Neural crest cell (in vitro differentiated cells): ENCODE measurements at regions not wholly inside any gene's neighbourhood (a gene's known extent, or its start where the extent isn't known, plus 50 kb on each side); places are given as distances from the start of the nearest gene placed in this dataset.

ENCODE experiments used
- DNase-seq: peaks from one replicate; pipeline ENCODE4 v3.0.0; 2021; ENCODE audit warnings: low read depth, mixed read lengths, low spot score
- H3K27ac Mint-ChIP-seq: one replicate; pipeline ENCODE4 v1.8.0; 2021; ENCODE audit warnings: mild to moderate bottlenecking, mixed read lengths; ENCODE audit not compliant: unreplicated experiment
- H3K27me3 Mint-ChIP-seq: 2 replicates; pipeline ENCODE4 v1.8.0; 2021; ENCODE audit warnings: low read depth, mild to moderate bottlenecking, mixed read lengths
- H3K36me3 Mint-ChIP-seq: 2 replicates; pipeline ENCODE4 v1.8.0; 2021; ENCODE audit warnings: low read depth, mild to moderate bottlenecking, mixed read lengths
- H3K4me1 Mint-ChIP-seq: 2 replicates; pipeline ENCODE4 v1.8.0; 2021; ENCODE audit warnings: mixed read lengths
- H3K4me3 Mint-ChIP-seq: one replicate; pipeline ENCODE4 v1.8.0; 2021; ENCODE audit warnings: mild to moderate bottlenecking, mixed read lengths
- H3K9me3 Mint-ChIP-seq: 2 replicates; pipeline ENCODE4 v1.8.0; 2021; ENCODE audit warnings: mixed read lengths
- TF ChIP-seq, protein P1 (sequence below): fragments of 200-600 bp; sonication (generic); conservative IDR thresholded peaks from 2 replicates; pipeline ENCODE4 v1.5.0; 2021; ENCODE audit warnings: antibody characterized with exemption, mild to moderate bottlenecking

DNA sequence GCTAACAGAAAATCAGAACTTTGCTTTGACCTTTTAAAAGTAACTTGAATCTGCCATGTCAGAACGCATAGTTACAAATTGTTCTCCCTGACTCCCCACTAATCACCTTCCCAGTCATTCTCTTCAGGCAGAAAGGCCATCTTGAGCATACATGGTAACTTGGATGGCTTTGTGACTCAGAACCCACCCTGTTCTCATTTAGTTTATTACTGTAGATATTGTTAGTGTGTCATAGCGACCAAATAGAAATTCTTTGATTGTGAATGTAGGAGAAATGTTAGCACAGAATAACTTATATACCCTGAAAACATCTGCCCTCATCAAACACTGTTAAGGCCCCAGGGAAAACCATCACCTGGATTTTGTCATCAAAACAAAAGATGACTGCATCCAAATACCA is 382.0 kb downstream of the MAGEB5 start:
- Mint-ChIP-seq H3K36me3 (no peaks in the 10 kb centered on the region), H3K4me1 (no peaks in the 10 kb centered on the region), H3K27ac (no peak overlapping the region), H3K9me3 (no peaks in the 10 kb centered on the region), H3K4me3 (no peak overlapping the region), H3K27me3 (no peaks in the 10 kb centered on the region)
- TF ChIP-seq, protein P1, sequence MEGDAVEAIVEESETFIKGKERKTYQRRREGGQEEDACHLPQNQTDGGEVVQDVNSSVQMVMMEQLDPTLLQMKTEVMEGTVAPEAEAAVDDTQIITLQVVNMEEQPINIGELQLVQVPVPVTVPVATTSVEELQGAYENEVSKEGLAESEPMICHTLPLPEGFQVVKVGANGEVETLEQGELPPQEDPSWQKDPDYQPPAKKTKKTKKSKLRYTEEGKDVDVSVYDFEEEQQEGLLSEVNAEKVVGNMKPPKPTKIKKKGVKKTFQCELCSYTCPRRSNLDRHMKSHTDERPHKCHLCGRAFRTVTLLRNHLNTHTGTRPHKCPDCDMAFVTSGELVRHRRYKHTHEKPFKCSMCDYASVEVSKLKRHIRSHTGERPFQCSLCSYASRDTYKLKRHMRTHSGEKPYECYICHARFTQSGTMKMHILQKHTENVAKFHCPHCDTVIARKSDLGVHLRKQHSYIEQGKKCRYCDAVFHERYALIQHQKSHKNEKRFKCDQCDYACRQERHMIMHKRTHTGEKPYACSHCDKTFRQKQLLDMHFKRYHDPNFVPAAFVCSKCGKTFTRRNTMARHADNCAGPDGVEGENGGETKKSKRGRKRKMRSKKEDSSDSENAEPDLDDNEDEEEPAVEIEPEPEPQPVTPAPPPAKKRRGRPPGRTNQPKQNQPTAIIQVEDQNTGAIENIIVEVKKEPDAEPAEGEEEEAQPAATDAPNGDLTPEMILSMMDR: no peak
- no peak for DNase-seq

DNA sequence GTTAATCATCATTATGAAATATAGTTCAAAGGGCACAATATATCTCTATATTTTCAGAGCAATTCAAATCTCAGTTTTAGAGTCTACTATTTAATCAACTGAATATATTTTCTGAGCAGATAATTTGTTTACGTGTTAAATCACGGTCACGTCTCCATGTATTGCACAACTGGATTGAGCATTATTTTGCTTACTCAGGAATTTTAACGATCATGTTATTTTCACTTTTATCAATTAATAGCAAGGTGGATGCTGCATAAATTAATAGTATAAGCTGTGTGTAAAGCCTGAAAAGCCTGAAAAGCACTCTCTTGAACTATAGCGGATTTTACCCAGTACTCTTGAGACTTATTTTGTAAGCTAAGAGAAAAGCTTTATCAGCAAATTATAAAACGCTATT is 374.9 kb downstream of the MAGEB5 start:
- H3K4me1 Mint-ChIP-seq: no peaks in the 10 kb centered on the region
- no peaks in the 10 kb centered on the region for H3K27me3 Mint-ChIP-seq
- H3K36me3 Mint-ChIP-seq: no peaks in the 10 kb centered on the region
- no peak overlapping the region for H3K27ac Mint-ChIP-seq
- TF ChIP-seq, protein P1: no peak
- no peak for DNase-seq
- no peaks in the 10 kb centered on the region for H3K9me3 Mint-ChIP-seq
- no peak overlapping the region for H3K4me3 Mint-ChIP-seq

DNA sequence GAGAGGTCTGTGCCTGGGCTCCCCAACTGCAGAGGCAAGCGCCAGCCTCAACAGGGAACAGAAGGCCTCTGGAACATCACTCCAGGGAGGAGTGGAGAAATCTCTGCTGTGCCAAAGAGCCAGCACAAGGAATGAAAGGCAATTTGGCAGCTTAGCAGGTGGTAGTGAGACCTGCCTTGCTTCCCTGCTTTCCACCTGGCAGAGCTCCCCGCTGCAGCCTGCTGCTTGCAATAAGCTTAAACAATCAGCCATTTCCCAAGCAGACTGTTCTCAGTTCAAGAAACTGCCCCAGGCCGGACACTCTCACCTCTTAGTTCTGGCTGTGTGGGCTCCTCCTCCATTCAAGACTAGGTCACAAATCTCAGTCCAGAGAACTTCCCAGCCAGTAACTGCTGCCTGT is 370.6 kb downstream of the MAGEB5 start:
- H3K36me3 Mint-ChIP-seq: no peaks in the 10 kb centered on the region
- H3K4me1 Mint-ChIP-seq: no peaks in the 10 kb centered on the region
- no peak overlapping the region for H3K27ac Mint-ChIP-seq
- H3K4me3 Mint-ChIP-seq: no peak overlapping the region
- H3K9me3 Mint-ChIP-seq: no peaks in the 10 kb centered on the region
- no peaks in the 10 kb centered on the region for H3K27me3 Mint-ChIP-seq
- DNase-seq: no peak
- TF ChIP-seq, protein P1: no peak

DNA sequence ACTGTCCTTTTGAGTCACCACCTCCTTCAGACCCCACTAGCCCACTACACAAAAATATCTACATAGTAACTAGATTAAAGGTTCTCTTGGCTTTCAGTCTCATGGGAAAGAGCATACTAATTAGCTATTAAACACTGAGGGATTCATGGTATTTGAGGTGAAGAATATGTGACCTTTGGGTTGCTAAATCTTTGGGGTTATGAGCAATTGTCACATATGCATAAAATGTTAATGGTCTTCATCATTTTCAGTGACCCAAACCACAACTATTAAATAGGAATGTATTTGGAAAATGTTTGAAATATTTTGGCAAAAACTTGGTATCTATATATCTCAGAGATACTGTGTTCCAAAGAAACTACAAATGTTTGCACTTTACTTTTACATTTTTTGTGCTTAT is 365.1 kb downstream of the MAGEB5 start:
- DNase-seq: no peak
- Mint-ChIP-seq H3K4me1 (peaks cover 8% of the 10 kb centered on the region), H3K4me3 (no peak overlapping the region), H3K9me3 (peaks cover 3% of the 10 kb centered on the region), H3K27ac (no peak overlapping the region), H3K27me3 (no peaks in the 10 kb centered on the region), H3K36me3 (no peaks in the 10 kb centered on the region)
- TF ChIP-seq, protein P1: no peak

DNA sequence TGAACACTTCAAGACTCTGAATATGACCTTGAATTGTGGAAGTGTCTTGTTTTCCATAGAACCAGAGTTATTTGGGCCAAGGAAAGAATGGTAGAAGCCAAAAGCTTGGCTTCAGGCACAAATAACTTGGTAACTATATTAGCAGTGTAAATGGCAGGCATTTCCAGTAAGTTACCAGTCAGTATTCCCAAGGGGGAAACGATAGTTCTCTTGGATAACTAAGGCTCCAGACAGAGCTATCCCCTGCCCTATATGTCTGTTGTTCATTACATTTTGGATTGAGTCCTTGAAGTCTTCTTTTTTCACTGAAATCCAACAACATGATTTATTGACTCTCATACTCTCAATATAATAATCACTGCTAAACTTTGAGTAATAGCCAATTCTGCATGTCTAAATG is 364.1 kb downstream of the MAGEB5 start:
- H3K27ac Mint-ChIP-seq: no peak overlapping the region
- TF ChIP-seq, protein P1: no peak
- peaks cover 3% of the 10 kb centered on the region for H3K9me3 Mint-ChIP-seq
- peaks cover 8% of the 10 kb centered on the region for H3K4me1 Mint-ChIP-seq
- DNase-seq: no peak
- H3K4me3 Mint-ChIP-seq: no peak overlapping the region
- H3K27me3 Mint-ChIP-seq: no peaks in the 10 kb centered on the region
- no peaks in the 10 kb centered on the region for H3K36me3 Mint-ChIP-seq

DNA sequence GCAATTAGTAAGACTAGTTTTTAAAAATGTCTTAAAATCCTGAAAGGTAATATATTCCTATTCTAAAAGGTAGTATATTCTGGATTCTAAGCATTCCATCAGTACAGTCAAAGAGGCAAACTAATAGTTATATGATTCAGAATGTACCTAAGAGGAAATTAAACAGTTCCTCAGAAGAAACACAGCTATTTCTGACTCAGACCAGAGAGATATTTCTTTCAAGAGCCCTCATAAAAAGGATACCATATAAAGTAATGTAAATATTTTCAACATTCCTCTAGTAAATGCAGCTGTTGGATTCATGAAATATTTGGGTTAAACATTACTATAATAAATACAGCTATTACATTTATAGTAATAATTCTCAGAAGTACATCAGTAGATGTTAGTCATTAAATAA is 358.3 kb downstream of the MAGEB5 start:
- H3K27ac Mint-ChIP-seq: no peak overlapping the region

More for the DNA sequence above, 358.3 kb downstream of the MAGEB5 start:
- peaks cover 3% of the 10 kb centered on the region for H3K9me3 Mint-ChIP-seq
- H3K27me3 Mint-ChIP-seq: no peaks in the 10 kb centered on the region
- H3K36me3 Mint-ChIP-seq: no peaks in the 10 kb centered on the region
- H3K4me1 Mint-ChIP-seq: peaks cover 8% of the 10 kb centered on the region
- no peak for DNase-seq
- TF ChIP-seq, protein P1: no peak
- no peak overlapping the region for H3K4me3 Mint-ChIP-seq
